A549 (cell line): ENCODE measurements at regions not wholly inside any gene's neighbourhood (a gene's known extent, or its start where the extent isn't known, plus 50 kb on each side); places are given as distances from the start of the nearest gene placed in this dataset.

Experiments used
- CEBPB ChIP-seq, 2 experiments: fragments of >200 bp in 1 of 2; sonication (Bioruptor Twin) in 1 of 2; formaldehyde crosslinking in 1 of 2; IDR thresholded peaks; 2 replicates each; pipeline ENCODE4 v1.6.1; 2012 to 2016
- KDM5A ChIP-seq: fragments of 200-600 bp; sonication (generic); IDR thresholded peaks from 2 replicates; pipeline ENCODE4 v1.6.1; 2016; ENCODE audit warnings: antibody characterized with exemption, mild to moderate bottlenecking
- TF ChIP-seq, protein P1 (sequence below): fragments of >200 bp; sonication (Bioruptor Twin); formaldehyde crosslinking; IDR thresholded peaks from 3 replicates; pipeline ENCODE4 v1.5.1; 2016

DNA sequence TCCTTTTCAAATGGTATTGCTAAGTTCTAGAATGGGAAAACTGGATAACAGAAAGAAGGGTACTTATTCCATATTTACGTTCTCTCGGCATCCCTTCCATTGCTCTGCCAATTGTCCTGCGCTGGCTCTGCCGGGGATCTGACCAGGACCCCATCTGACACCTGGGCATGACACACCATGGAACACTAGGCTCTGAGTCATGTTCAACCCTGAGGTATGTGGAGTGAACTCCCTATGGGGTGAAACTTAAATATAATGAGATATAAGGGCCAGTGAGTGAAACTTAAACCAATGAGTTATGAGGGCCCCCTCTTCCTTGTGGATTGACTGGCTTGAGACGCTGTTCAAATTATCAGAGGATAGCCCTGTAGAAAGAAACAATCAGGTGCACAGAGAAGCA lies 55.1 kb upstream of the ZEB1 start:
- TF ChIP-seq KDM5A (no peak), CEBPB (IDR thresholded peaks at IDR 0.05) (no peak)
- TF ChIP-seq, protein P1, sequence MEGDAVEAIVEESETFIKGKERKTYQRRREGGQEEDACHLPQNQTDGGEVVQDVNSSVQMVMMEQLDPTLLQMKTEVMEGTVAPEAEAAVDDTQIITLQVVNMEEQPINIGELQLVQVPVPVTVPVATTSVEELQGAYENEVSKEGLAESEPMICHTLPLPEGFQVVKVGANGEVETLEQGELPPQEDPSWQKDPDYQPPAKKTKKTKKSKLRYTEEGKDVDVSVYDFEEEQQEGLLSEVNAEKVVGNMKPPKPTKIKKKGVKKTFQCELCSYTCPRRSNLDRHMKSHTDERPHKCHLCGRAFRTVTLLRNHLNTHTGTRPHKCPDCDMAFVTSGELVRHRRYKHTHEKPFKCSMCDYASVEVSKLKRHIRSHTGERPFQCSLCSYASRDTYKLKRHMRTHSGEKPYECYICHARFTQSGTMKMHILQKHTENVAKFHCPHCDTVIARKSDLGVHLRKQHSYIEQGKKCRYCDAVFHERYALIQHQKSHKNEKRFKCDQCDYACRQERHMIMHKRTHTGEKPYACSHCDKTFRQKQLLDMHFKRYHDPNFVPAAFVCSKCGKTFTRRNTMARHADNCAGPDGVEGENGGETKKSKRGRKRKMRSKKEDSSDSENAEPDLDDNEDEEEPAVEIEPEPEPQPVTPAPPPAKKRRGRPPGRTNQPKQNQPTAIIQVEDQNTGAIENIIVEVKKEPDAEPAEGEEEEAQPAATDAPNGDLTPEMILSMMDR = no peak
